ENCODE measurements at regions not wholly inside any gene's neighbourhood (a gene's known extent, or its start where the extent isn't known, plus 50 kb on each side); places are given as distances from the start of the nearest gene placed in this dataset.

DNA sequence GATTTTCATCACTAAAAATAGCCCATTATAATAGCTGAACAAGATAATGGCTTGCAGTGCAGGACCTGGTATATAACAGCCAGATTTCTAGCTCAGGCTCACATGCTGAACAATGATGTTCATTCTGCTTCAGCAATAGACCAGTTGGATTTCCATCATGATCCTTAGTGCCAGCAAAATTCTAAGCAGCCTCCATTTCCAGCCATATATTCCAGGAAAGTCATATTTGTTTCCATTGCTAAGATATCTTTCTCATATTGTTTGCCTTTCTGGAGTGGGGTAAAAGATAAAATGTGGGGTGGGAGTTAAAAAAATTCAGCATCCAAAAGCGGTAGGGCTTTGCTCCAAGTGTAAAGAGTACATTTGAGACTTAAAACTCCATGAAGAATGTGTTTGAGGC is 2344.1 kb downstream of the PCDH7 start:
- WGBS, result 81% methylated on average over 1 of the region's 1 CpG
- TF ChIP-seq POLR2AphosphoS5 (IDR thresholded peaks at IDR 0.05) (no peak), CTCF (IDR thresholded peaks at IDR 0.05) (no peak), POLR2A (IDR thresholded peaks at IDR 0.05) (no peak)
- no peak overlapping the region for H3K27ac ChIP-seq
- H3K27me3 ChIP-seq (replicated peaks; ENCODE audit: insufficient read depth), result no peaks in the 10 kb centered on the region
- H3K36me3 ChIP-seq, result no peaks in the 10 kb centered on the region
- H3K4me1 ChIP-seq (replicated peaks), result no peaks in the 10 kb centered on the region
- H3K4me3 ChIP-seq, result no peak overlapping the region
- H3K9me3 ChIP-seq, result no peaks in the 10 kb centered on the region
- intact Hi-C loops (cut with DNase I), result no loop called here
- DNase-seq (ENCODE audit: low spot score), result no peak

DNA sequence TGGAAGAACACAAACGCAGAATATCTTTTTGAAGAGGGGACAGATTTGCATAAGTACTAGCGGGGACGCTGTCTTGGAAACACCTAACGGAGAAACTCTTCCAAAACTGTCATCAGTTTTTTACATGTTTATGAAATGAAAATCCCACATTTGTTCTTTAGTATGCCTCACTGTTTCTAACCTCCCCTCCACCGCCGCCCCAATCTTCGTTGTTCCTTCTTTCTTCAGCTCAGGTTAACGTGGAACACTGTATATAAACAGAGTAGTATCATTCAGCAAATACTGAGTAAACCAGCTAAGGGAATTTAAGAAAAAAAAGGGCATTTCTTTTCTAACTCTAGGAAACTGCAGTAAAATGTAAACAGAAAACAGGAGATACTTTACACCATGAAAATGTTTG is 2345.6 kb downstream of the PCDH7 start:
- H3K27me3 ChIP-seq (replicated peaks; ENCODE audit: insufficient read depth), result no peaks in the 10 kb centered on the region
- H3K4me1 ChIP-seq (replicated peaks), result no peaks in the 10 kb centered on the region
- no peak for TF ChIP-seq CTCF (IDR thresholded peaks at IDR 0.05)
- TF ChIP-seq POLR2A (IDR thresholded peaks at IDR 0.05), result no peak
- no peak for TF ChIP-seq POLR2AphosphoS5 (IDR thresholded peaks at IDR 0.05)
- intact Hi-C loops (cut with DNase I), result no loop called here
- 83% methylated on average over 8 of the region's 8 CpGs for WGBS
- no peak overlapping the region for H3K4me3 ChIP-seq
- H3K36me3 ChIP-seq, result no peaks in the 10 kb centered on the region
- DNase-seq (ENCODE audit: low spot score), result no peak
- H3K9me3 ChIP-seq, result no peaks in the 10 kb centered on the region
- no peak overlapping the region for H3K27ac ChIP-seq

- Histone ChIP-seq H3K4me1 (replicated peaks) (no peaks in the 10 kb centered on the region), H3K9me3 (no peaks in the 10 kb centered on the region), H3K4me3 (no peak overlapping the region), H3K27me3 (replicated peaks; ENCODE audit: insufficient read depth) (no peaks in the 10 kb centered on the region), H3K36me3 (no peaks in the 10 kb centered on the region), H3K27ac (no peak overlapping the region)
- TF ChIP-seq POLR2AphosphoS5 (IDR thresholded peaks at IDR 0.05) (no peak), POLR2A (IDR thresholded peaks at IDR 0.05) (no peak), CTCF (IDR thresholded peaks at IDR 0.05) (no peak)
- DNase-seq (ENCODE audit: low spot score), result no peak
- 26% methylated on average over 1 of the region's 1 CpG for WGBS
- intact Hi-C loops (cut with DNase I), result no loop called here
These were observed 2347.1 kb downstream of the PCDH7 start for GRCh38 chr4:33067221-33067620.

DNA sequence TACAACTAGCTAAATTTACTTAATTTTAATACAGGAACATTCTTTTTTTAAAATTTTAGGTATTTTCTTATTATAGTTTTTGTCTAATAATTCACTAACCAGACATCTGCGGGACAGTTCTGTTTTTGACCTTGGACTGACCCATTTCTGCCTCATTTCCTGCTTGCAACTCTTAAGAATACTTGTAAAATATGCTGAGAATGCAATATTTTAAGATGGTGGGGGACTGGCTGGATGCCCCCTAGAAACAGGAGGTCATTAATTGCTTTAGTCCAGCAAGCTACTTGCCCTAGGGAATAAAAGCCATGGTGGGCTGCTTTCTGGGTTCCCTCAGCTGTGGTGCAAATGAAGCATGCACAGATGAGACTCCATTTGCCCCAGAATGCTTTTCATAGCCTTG is 2348.4 kb downstream of the PCDH7 start:
- no peak overlapping the region for H3K27ac ChIP-seq
- intact Hi-C loops (cut with DNase I), result no loop called here
- H3K36me3 ChIP-seq, result no peaks in the 10 kb centered on the region
- DNase-seq (ENCODE audit: low spot score), result no peak
- H3K4me1 ChIP-seq (replicated peaks), result no peaks in the 10 kb centered on the region
- TF ChIP-seq POLR2A (IDR thresholded peaks at IDR 0.05) (no peak), POLR2AphosphoS5 (IDR thresholded peaks at IDR 0.05) (no peak), CTCF (IDR thresholded peaks at IDR 0.05) (no peak)
- no peak overlapping the region for H3K4me3 ChIP-seq
- WGBS, result 83% methylated on average over 1 of the region's 1 CpG
- no peaks in the 10 kb centered on the region for H3K27me3 ChIP-seq (replicated peaks; ENCODE audit: insufficient read depth)
- H3K9me3 ChIP-seq, result no peaks in the 10 kb centered on the region

DNA sequence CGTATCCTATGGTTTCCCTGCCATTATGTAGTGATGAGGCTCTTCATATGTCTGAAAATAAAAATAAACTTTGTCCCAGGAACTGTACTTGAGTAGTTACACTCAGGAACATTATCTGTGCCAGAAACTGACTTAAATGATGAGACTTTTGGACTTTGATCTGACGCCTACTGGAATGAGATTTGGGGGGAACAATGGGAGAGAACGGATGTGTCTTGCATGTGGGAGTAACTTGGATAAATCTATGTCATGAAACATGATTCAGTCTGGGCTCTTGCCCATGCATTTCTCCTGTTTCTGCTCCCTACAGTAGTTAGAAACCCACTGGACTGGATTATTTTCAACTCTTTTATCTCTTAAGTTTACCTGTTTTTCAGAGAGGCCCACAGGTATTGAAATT is 2351.4 kb downstream of the PCDH7 start:
- intact Hi-C loops (cut with DNase I), result no loop called here
- no peak for DNase-seq (ENCODE audit: low spot score)
- Histone ChIP-seq H3K4me3 (no peak overlapping the region), H3K4me1 (replicated peaks) (no peaks in the 10 kb centered on the region), H3K27me3 (replicated peaks; ENCODE audit: insufficient read depth) (no peaks in the 10 kb centered on the region), H3K36me3 (no peaks in the 10 kb centered on the region), H3K27ac (no peak overlapping the region), H3K9me3 (no peaks in the 10 kb centered on the region)
- 15% methylated on average over 3 of the region's 3 CpGs for WGBS
- TF ChIP-seq POLR2AphosphoS5 (IDR thresholded peaks at IDR 0.05), result no peak
- no peak for TF ChIP-seq POLR2A (IDR thresholded peaks at IDR 0.05)
- no peak for TF ChIP-seq CTCF (IDR thresholded peaks at IDR 0.05)
